NCI-H748 treated with DMSO at 0.1 percent for 48 hours (cell line): ENCODE measurements at regions not wholly inside any gene's neighbourhood (a gene's known extent, or its start where the extent isn't known, plus 50 kb on each side); places are given as distances from the start of the nearest gene placed in this dataset.

Source experiments
- DNase-seq: peaks from one replicate; lab custom pipeline; 2025; lab: John Stamatoyannopoulos, UW

DNA sequence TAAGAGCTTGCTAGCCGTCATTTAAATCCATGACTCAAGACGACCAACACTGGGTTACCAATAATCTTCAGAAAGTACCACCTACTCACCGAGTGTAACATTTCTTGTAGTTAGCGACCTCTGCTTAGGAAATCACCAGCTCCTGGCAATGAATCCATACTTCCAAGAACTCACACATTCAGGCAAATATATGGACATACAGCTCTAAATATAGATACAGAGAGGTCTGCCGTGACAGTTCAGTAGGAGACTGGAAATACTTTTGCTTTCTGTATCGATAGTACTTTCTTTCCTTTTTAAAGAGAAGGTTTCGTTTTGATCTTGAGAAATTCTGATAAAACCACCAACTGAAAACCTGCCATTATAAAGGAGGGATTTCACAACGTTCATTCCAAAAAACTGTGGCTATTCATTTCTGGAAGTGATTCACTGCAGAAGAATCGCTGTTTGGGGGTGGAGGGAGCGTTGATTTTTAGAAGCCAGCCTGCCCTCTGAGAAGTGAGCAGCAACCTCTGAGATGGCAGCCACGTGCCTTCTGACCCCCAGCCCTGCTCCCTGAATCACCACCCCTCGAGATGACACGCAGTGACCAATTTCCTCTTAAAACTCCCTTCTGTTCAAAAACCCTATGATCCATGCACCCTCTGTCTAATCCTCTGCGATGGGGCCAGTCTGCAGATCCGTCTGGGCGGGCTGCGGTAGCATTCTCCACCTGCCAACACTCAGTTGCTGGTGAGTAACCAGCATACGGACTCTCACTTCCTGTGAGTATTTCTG is 179.0 kb upstream of the KLF14 start:
- no peak for DNase-seq

DNA sequence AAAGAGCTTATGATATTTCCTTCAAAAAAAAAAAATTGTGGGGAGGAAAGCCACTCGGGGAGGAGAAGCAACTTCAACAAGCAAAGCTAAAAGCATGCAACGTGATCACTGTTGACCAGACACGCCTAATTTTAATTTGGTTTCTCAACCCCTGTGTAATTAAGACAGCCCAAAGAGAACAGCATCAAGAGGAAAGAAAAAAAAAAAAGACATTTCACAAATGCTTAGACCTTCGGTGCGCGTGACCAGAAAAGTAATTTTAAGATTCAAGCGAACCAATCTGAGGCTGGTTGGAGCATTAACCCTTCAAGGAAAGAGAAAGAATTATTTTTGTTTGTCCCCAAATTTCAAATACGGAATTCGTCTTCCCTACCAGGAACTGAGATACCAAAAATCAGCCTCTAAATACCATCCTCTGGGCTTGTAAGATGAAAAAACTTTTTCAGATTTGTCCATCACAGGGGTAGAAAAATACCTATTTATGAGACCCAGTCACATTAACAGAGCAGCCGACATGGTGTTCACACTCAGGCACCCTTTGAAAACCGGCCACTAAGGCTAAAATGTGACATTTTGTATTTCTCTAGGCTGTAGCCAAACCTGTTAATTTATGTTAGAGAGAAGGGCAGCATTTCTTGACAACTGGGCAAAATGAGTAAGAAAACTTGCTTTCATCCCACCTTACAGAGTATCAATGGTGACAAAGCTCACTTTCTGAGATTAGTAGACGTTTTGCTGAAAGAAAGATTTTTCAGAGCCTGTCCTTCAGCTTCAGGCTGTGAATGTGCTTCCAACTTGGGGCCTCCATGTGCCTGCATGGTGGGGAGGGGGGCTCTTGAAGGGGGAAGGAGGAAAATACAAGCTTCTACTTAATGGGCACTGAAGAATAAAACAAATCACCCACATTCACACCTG is 179.9 kb upstream of the KLF14 start:
- DNase-seq: no peak

DNA sequence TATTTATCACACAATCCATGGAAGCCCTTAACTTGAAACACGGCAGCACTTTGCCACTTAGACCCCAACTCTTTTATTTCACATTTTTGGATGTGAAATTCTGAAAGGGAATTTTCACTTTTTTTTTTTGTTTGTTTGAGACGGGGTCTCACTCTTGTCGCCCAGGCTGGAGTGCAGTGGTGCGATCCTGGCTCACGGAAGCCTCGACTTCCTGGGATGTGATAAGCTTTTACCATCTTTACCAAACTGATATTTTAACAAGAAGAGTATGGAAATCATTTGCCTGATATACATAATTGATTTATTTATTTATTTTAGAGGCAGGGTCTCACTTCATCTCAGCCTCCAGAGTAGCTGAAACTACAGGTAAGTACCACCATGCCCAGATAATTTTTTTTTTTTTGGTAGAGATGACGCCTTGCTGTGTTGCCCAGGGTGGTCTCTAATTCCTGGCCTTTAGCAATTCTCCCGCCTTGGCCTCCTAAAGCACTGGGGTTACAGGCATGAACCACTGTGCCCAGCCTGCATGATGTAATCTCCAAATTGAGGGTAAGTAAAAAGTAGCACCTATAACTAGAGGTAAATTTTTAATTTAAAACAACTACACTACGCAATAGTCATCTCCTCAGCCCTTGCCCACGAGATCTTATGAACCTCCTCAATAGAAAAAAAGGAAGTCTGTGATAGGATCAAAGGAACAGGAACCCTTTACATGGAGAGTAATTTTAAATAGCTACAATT is 180.7 kb upstream of the KLF14 start:
- no peak for DNase-seq

- no peak for DNase-seq
Measured at GRCh38 chr7:130917669-130918128, 183.7 kb upstream of the KLF14 start.

DNA sequence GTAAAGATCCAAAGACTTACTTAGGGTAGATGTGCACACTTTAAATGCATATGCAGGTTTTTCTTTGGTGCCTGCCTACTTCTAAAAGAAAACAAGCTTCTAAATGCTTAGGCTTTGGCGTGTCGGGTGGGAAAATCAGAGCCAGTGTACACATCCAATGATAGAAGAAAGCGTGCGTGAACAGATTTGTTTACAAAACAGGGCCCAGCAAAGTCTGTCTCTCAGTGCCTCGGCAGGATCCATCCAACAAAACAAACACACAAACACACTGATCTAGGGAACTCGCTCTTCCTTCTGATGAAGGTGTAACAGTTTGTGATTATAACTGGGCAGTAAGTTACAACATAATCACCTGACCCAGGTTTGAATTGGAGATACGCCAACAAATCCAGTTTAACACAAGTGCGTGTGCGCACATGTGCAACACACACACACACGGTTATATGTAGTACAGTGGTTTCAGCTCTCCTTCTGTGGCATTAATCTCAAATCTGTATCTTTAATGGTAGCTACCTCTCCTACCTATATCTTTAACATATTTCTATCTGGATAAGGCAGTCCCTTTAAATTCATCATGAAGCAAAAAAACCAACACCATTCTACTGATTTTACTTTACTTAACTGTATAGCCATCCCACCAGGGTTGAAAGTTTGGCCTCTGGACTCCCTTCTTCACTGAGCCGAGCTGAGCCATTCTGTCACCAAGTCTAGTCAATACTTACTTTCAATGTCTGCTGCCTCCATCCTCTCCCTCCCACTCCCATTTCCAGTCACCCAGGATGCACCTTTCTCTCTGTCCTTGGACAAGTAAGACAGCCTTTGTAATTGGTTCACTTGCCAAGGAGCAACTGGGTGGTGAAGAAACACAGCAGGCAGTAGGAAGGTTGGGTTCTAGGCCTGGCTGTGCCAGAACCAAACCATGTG is 184.4 kb upstream of the KLF14 start:
- no peak for DNase-seq

DNA sequence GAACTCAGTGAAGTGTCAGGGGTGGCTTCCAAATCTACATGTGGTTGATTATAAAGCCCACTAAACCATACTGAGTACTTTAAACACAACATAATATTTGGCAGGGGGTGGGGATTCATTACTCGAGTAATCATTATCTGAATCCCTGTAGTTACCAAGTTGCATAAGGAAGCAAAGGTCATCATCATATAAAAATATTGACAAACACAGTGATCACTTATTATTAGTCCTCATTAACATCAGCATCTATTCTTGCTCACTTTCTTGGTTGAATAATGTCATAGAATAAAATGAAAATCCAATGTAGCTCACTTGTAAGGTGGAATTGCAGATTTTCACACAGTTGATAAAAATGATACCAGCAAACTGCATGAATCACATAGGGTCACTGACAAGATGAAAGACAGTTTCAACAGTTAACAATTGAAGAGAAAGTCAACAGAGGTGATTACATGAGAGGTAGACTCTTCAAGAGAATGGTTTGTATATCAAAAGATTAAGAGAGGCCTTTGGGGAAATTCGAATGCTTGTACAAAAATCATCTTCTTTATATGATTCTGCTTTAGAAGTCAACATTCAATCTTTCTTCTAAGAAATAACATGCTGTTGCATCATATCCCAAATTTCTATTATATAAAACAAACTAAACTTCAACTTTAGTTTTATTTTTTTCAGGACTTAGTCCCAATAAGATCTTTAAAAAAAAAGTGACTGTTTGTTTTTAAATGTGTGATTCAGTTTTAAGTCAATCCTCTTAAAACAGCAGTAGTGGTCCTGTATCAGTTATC is 185.5 kb upstream of the KLF14 start:
- DNase-seq: no peak

DNA sequence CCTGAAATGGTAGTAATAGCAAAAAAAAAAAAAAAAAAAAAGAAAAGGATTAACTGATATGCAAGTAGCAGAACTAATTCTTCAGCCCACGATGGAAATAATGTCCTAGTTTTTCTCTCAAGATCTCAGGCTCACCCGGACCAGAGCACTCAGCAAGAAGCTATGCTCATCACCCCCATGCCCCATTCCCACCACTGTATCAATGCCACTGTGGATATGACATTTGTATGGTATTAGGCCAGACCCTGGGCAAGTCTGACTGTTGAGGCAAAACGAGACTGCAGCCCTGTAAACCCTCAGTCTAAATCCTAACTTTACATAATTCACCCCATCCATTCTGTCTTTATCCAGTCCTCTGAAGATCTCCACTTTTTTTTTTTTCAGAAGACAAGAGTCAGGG is 186.1 kb upstream of the KLF14 start:
- DNase-seq: no peak

DNA sequence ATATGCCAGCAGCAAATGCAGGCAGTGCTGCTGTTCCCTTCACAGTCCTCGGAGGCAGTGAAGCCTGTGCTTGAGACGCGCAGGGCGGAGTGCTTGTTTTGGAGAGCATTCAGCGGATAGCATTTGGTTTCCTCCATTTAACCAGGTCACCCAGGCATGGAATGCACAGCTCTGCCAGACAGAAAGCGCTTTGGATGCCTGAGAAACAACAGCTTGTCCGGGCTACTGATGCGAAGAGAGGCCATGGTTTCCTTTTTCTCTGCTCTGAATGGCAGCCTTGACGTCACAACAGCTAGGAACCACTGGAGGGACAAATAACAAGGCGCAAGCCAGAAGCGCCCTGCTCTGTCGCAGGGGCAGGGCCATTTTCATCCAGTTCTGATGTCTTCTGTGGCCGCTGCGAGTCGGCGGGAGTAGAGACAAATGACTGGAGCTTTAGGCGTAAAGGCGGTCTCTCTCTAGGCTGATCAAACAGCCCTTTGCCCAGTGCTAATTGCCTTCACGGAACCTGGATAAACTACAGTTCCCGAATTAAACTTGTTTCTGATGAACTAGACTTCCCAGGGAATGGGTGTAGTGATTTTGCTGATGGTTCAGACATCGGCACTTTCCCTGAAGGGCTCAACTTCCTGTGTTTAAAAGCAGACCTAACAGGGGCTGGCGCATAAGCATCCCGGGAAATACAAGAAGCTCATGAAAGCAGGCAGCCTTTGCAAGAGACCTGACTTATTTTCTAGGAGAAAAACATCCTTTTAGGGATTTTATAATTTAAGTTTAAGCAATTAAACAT is 187.6 kb upstream of the KLF14 start:
- DNase-seq: peak; percentile 31

GRCh38 chr7:130922206-130923112 is 188.5 kb upstream of the KLF14 start:
- DNase-seq: no peak

- DNase-seq: no peak
Measured at GRCh38 chr7:130923365-130923764, 189.4 kb upstream of the KLF14 start.

- DNase-seq: no peak
Measured at GRCh38 chr7:130923930-130924329, 189.9 kb upstream of the KLF14 start.

DNA sequence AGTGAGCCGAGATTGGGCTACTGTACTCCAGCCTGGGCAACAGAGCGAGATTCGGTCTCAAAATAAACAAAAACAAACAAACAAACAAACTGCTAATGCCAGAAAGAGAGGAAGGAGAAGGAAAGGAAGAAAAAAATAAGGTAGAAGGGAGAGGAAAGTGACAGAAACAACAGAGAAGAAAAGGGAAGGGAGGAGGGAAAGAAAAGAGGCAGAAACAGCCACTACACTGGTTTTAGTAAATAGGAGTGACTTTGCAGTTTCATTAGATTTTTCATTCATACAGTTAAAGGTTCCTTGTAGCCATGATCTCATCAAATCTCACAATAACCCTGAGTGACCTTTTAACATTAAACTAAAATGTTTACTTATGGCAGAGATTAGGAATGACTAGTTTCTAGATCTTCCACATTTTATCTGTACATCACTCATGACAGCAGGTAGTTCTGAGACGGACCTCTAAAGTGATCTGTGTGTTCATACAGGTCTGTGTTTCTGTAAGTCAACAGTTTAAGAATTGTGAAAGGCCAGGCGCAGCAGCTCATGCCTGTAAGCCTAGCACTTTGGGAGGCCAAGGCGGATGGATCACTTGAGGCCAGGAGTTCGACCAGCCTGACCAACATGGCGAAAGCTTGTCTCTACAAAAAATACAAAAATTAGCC is 191.3 kb upstream of the KLF14 start:
- DNase-seq: no peak

DNA sequence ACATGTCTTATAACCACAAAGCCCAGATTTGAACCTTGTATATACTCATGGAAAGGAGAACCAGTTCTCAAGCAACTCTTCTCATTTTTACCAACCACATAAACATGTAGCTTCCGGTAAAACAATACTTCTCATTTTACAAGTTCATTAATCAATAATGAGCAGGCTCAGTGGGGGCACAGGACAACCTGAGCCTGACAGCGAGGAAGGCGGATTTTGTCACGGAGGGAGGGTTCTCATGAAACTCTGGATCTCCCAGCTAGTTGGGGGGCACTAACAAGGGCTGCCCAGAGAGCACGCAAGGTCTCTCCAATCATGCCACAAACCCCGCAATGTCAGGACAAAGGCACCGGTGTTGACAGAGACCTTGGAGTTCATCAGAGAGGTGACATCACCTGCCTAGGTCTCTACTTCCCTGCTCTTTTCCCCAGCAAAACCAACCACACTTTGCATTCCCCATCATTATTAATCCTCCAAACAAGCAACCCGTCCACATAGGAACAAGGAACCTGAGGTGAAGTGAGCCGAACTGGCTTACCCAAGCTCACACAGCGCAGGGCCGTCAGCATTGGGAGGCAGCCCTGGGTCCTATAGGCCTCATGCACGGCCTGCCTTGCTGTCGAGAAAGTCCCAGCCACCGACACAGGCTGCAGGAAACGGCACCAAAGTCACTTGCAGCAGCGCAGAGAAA is 192.1 kb upstream of the KLF14 start:
- no peak for DNase-seq

DNA sequence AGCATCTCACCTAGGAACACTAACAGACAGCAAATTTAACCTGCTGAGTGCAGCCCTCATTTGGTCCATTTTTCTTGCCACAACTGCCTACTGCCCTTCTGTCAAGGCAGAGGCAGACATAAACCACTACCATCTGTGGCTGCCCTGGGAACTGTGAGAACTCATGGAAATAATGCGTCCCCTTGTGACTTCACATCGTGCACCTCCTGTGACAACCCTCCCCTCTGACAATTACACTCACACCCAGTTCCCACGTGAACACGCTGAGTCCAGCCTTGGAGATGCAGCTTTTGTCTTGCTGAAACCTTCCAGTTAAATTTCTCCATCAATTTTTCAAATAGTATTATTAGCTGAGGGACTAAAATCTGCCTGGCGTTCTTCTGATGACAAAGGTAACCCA is 193.1 kb upstream of the KLF14 start:
- DNase-seq: no peak

- DNase-seq: no peak
Measured at GRCh38 chr7:130927564-130927963, 193.6 kb upstream of the KLF14 start.

DNA sequence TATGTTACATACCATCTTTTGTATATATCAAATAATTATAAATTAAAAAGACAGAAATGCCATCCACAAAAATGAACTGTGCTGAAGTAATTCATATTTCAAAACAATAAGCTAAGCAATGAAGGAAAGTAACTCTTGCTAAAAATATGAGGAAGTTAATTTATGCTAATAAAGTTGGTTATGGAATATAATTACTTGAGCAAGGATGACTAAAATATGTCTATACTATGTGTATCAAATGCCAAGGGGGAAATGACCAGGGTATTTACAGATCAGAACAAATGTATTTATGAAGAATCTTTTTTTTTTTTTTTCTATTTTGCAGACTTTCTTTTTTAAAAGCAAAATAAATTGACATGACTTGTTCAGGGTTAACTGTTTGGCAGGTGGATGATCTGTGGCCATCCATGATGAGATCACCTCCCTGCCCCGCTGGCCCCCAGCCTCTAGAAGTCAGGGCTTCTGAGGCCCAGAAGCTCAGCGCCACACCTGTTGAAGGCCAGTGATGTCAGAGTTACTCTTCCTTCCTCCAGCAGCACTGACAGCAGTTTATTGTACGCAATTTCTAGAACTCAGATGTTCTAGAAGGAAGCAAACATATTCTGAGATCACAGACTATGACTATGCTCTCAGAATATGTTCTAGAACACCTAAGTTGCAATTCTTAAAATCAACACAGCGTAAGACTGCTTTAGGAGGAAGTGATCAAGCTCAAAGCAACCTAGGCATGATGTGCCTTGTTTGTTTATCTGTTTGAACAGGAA is 196.1 kb upstream of the KLF14 start:
- DNase-seq: no peak

DNA sequence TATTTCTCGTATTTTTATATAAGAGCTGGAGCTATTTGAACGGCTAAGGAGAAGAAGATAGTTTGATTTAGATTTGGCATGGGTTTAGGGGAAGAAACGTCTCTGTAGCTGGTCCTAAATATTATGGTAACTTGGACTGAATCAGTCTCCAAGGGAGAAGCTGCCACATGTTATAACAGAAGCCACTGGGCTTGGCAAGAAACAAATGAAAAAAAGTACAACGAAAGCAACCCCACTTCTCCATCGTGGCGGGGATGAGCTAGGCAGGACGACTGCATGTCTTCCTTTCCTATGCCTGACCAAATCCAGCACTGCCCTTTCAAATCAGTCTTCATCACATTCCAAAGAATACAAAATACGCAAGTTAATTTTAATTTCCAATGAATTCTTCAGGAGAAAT is 196.7 kb upstream of the KLF14 start:
- DNase-seq: no peak
